GM19372 (cell line): ENCODE measurements at regions not wholly inside any gene's neighbourhood (a gene's known extent, or its start where the extent isn't known, plus 50 kb on each side); places are given as distances from the start of the nearest gene placed in this dataset.
"Not testable (repeated sequence)": the region's sequence is repeated elsewhere in the genome, so short reads cannot be mapped to it uniquely, and the experiment has no call there.

Experiments used
- ATAC-seq: cut with Tn5 transposase; IDR thresholded peaks from one replicate; pipeline ENCODE4 v1.9.1; 2021; ENCODE audit warnings: mild to moderate bottlenecking, low read depth, moderate library complexity; ENCODE audit not compliant: unreplicated experiment

GRCh38 chr17:70892527-70892926 is 723.2 kb downstream of the KCNJ2 start:
- ATAC-seq: no peak

DNA sequence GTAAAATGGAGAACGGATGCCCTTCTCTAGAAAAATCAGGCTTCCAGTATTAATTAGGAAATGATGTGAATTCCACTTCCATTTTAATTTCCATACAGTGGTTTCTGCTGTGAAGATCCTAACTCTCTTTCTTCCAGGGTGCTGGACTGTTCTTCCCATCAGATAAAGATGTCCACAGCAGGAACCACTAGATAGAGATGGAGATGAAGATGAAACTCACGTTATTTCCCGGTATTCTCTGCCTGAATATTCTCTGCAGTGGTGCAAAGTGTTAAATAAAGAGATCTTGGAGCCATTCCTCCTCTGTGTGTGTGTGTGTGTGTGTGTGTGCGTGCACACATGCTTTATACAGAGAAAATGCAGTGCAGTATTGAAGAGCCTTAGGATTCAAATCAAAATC is 727.5 kb downstream of the KCNJ2 start:
- no peak for ATAC-seq

GRCh38 chr17:70897446-70897845 is 728.1 kb downstream of the KCNJ2 start:
- ATAC-seq: no peak

GRCh38 chr17:70901870-70902269 is 732.5 kb downstream of the KCNJ2 start:
- ATAC-seq: no peak

GRCh38 chr17:70905796-70906195 is 736.5 kb downstream of the KCNJ2 start:
- no peak for ATAC-seq

- no peak for ATAC-seq
These were observed 737.5 kb downstream of the KCNJ2 start for GRCh38 chr17:70906808-70907207.

GRCh38 chr17:70912716-70913485 is 743.6 kb downstream of the KCNJ2 start:
- ATAC-seq: no peak

DNA sequence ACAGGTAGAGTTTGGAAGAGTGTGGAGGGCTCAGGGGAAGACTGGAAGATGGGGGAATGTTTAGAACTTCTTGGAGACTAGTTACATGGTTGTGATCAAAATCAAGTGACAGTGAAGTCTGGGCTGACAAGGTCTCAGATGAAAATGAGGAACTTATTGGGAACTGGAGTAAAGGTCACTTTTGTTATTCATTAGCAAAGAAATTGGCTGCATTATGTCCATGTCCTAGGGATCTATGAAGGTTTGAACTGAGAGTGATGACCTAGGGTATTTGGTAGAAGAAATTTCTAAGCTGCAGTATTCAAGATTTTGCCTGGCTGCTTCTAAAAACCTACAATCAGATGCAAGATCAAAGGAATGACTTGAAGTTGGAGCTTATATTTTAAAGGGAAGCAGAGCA is 747.1 kb downstream of the KCNJ2 start:
- ATAC-seq: no peak

- no peak for ATAC-seq
These were observed 749.9 kb downstream of the KCNJ2 start for GRCh38 chr17:70919241-70919640.

DNA sequence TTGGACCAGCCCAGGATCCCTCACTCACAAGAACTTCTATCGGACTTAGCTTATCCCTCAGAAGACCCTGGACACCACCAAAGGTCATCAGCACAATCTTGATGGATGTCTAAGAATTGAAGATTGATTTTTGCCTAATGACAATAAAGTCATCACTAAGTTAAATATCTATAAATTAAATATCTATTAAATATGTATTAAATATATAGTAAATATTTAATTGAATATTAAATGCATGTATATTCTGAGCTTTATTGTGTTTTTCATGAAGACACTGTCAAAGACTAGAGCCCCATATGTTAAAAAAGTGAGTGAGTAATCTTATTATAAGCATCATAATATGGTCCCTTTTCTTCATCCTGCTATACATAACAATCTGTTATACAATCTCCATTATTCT is 751.1 kb downstream of the KCNJ2 start:
- ATAC-seq: no peak

- ATAC-seq: no peak
These were observed 752.9 kb downstream of the KCNJ2 start for GRCh38 chr17:70922268-70922667.

GRCh38 chr17:70924776-70925175 is 755.4 kb downstream of the KCNJ2 start:
- no peak for ATAC-seq

GRCh38 chr17:70929226-70929625 is 759.9 kb downstream of the KCNJ2 start:
- no peak for ATAC-seq

DNA sequence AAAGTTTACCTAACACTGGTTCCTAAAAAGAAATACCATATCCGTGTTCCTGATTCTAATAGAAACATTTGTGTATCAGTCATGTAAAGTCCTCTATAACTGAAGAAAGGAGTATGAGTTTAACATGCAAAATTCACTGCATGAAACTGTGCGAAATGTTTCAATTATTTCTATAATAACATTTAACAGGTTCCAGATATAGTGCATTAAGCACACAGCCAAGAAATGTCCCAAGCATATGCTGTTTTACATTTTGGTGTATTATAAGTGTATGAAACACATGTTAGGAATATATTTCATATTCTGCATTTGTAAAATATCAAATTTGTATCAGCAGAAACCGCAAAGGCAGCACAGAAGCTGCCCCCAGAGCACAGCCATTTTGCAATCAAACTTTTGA is 764.9 kb downstream of the KCNJ2 start:
- ATAC-seq: no peak

GRCh38 chr17:70934835-70935234 is 765.5 kb downstream of the KCNJ2 start:
- no peak for ATAC-seq

GRCh38 chr17:70936724-70937123 is 767.4 kb downstream of the KCNJ2 start:
- no peak for ATAC-seq

DNA sequence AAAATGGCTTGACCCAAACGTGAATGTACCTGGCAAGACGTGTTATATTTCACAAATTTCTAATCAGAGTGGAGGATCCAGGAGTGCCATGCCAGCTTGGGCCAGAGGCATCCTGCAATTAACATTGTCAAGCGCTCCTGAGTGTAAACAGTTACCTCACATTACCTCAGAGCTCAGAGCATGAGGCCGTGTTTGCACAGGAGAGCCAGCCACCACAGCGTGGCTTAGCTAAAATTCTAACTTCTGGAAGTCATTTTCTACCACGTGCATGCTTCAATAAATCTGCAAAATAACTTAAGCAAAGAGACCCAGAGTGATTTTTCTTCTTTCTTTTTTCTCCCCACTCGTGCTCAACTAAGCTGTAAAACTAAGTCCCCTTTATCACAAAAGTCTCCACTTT is 769.0 kb downstream of the KCNJ2 start:
- ATAC-seq: no peak

GRCh38 chr17:70945386-70945785 is 776.1 kb downstream of the KCNJ2 start:
- no peak for ATAC-seq

DNA sequence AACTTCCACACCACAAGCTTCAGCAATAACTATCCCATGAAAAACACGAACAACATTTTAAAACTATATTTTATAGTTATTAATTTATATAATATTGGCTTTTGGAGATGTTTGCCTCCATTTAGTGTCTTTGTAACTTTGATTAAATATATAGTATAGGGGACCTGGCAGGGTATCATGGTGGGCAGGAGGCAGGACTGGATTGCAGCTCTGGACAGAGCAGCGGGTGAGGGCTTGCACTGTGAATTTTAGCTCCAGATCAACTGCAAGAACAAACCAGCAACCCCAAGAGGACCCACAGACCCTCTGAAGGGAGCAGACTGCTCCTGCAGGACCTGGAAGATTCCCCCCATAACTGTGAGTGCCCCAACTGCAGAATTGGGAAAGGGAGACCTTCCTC is 777.9 kb downstream of the KCNJ2 start:
- no peak for ATAC-seq

DNA sequence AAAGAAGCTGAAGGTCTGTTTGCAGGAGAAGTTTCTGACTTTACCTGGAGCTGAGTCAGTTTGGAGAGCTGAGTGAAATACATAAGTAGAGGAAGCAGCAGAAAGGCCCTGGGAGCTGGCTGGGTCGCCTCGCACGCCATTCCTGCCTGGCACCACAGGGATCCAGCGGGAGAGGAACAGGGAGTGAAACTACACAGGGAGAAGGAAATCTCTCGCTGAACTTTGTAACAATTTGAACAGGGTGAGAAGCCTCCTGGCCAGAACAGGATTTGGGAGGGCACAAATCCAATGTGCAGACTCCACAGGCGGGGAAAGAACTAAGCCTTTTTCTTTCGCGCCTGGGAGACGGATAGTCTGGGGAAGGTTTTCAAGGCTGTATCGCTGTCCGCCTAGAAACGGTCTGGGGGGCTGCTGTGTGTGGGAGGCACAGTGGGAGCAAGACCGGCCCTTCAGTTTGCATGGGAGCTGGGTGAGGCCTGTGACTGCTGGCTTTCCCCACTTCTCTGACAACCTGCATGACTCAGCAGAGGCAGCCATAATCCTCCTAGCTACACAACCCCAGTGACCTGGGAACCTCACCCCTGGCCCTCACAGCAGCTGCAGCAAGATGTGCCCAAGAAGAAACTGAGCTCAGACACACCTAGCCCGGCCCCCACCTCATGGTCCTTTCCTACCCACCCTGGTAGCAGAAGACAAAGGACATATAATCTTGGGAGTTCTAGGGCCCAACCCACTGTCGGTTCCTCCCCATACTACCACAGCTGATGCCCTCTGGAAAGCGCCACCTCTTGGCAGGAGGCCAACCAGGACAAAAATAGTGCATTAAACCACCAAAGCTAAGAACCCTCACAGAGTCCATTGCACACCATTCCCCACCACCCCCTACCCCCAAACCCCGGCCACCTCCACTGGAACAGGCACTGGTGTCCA is 778.6 kb downstream of the KCNJ2 start:
- ATAC-seq: no peak

GRCh38 chr17:70953140-70953539 is 783.8 kb downstream of the KCNJ2 start:
- ATAC-seq: not testable (repeated sequence)

DNA sequence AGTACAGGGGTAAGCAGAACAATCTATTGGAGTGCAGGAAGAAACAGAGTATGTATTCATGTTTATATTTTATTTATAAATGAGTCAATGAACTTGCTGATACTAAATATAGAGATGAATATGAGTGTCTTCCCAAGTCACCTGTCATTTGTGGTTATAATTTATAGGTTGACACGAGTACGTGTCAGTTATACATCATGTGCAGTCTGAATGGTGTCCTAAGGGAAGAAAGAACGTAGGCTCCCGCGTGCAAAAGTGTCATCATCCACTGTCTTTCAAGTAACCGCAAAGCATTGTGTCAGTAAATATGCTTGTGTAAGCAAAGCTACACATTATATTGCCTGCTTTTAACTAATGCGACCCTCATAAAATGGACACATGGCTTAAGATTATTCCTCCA is 786.1 kb downstream of the KCNJ2 start:
- no peak for ATAC-seq
